ENCODE measurements at regions not wholly inside any gene's neighbourhood (a gene's known extent, or its start where the extent isn't known, plus 50 kb on each side); places are given as distances from the start of the nearest gene placed in this dataset.

- no peak for DNase-seq (ENCODE audit: low read depth, low spot score)
These were observed 238.5 kb downstream of the TBX18 start for GRCh38 chr6:84525907-84526306.

- DNase-seq (ENCODE audit: low read depth, low spot score), result no peak
These were observed 239.8 kb downstream of the TBX18 start for GRCh38 chr6:84524636-84525035.

- no peak for DNase-seq (ENCODE audit: low read depth, low spot score)
These were observed 242.3 kb downstream of the TBX18 start for GRCh38 chr6:84522135-84522549.

GRCh38 chr6:84521511-84521910, 242.9 kb downstream of the TBX18 start:
- no peak for DNase-seq (ENCODE audit: low read depth, low spot score)

GRCh38 chr6:84517741-84518530, 246.5 kb downstream of the TBX18 start:
- no peak for DNase-seq (ENCODE audit: low read depth, low spot score)

DNA sequence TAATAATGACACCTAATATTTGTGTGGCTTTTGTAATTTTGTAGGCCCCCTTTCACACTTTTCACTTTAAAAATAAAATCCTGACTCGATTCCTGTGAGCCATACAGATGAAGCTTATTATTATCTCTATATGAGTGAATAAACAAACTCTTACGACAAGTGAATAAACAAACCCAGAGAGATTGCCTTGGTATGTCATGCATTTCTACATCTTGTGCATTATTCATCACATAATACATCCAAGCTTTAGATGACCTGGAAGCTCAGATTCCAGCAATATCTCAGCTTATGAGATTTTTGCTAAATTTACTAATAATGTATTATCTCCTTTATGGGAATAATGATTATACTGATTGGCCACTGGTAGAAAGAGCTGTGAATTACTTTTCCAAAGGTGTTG, 248.2 kb downstream of the TBX18 start:
- no peak for DNase-seq (ENCODE audit: low read depth, low spot score)

DNA sequence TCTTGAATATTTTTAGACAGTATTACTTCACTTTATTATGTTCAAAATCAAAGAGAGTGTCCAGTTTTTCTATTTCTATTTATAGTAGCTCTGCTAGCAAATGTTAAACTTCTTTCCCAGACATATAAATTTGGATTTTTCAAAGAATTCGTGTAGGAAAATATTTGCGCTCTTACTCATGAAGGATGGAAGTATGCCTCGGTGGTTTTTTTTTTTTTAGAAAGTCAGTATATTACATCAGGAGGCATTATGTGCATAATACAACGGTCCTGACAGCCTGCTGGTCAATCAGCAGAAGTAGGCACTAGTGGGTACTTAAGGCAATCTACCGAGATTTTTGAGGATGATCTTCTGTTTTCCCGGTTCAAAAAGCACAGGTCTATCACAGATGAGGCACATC, 249.3 kb downstream of the TBX18 start:
- no peak for DNase-seq (ENCODE audit: low read depth, low spot score)

GRCh38 chr6:84514089-84514971, 250.1 kb downstream of the TBX18 start:
- DNase-seq (ENCODE audit: low read depth, low spot score), result no peak

GRCh38 chr6:84512391-84512790, 252.0 kb downstream of the TBX18 start:
- DNase-seq (ENCODE audit: low read depth, low spot score), result no peak

DNA sequence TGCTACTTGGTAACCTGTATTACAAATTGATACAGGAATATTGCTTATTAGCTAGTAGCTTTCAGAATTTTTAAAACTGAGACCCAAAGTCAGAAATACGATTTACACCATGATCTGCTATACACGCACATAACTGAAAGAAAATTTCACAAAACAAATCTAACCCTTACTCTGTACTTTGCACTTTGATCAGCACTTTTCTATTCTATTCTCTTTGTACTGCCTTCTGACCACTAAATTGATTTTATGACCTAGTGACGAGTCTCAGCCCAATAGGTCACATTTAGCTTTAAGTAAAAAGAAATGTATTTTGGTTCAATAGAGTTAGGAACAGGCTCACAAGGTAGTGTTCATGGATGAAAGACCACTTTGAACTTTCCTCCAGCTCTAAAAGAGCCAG, 252.5 kb downstream of the TBX18 start:
- no peak for DNase-seq (ENCODE audit: low read depth, low spot score)

DNA sequence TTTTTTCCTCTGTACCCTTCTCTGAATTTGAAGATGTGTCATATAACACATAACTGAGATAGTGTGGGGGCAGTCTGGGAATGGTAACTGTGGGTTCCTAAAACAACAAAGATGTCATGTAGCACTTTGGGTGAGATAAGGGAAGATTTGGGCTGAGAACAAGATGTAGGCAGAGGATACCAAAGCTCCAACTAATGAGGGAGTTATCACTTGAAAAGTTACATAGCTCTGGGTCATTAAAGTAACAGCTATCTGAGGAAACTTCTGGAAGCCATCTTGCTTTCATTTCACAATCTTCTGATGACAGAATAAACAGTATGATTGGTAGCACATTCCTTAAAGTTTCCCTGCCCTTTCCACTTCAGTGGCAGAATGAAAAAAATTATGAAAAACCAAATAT, 255.4 kb downstream of the TBX18 start:
- DNase-seq (ENCODE audit: low read depth, low spot score), result no peak

GRCh38 chr6:84508334-84508733, 256.1 kb downstream of the TBX18 start:
- DNase-seq (ENCODE audit: low read depth, low spot score), result no peak

- no peak for DNase-seq (ENCODE audit: low read depth, low spot score)
These were observed 260.4 kb downstream of the TBX18 start for GRCh38 chr6:84504025-84504424.

DNA sequence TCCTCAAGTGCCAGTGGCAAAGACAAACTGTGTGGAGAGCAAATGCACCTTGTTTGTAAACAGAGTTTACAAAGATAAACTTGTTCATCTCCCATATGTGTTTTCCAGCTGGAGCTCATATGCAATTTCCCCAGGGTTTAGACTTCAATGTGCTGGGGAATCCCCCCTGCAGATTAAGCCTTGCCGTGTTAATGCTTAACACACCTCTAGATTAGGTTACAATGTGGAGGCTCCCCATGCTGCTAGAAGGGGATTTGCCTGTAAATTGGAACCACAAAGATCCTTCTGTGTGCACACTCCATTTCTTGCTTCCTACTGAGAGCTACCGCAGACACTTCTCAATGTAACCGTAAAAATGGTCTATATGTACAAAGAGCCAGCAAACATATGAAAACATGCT, 263.1 kb downstream of the TBX18 start:
- no peak for DNase-seq (ENCODE audit: low read depth, low spot score)

DNA sequence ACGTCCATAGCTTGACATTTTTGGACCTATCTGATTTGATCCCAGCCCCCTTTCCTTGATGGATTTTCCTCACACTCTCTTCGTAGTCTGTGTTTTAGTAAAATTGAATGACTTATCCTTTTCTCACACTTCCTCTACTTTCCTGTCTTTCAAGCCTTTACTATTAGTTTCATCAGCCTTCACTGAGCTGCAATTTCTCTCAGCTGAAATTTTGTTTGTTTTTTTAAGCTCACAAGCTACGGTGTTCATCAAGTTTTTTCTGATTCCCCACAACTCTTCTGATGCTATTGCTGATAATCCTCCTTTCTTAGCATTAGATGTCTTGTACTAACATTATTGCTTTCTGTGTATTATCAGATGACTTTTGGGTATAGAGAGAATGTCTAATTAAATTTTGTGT, 263.7 kb downstream of the TBX18 start:
- DNase-seq (ENCODE audit: low read depth, low spot score), result no peak

- no peak for DNase-seq (ENCODE audit: low read depth, low spot score)
These were observed 265.5 kb downstream of the TBX18 start for GRCh38 chr6:84498905-84499304.

DNA sequence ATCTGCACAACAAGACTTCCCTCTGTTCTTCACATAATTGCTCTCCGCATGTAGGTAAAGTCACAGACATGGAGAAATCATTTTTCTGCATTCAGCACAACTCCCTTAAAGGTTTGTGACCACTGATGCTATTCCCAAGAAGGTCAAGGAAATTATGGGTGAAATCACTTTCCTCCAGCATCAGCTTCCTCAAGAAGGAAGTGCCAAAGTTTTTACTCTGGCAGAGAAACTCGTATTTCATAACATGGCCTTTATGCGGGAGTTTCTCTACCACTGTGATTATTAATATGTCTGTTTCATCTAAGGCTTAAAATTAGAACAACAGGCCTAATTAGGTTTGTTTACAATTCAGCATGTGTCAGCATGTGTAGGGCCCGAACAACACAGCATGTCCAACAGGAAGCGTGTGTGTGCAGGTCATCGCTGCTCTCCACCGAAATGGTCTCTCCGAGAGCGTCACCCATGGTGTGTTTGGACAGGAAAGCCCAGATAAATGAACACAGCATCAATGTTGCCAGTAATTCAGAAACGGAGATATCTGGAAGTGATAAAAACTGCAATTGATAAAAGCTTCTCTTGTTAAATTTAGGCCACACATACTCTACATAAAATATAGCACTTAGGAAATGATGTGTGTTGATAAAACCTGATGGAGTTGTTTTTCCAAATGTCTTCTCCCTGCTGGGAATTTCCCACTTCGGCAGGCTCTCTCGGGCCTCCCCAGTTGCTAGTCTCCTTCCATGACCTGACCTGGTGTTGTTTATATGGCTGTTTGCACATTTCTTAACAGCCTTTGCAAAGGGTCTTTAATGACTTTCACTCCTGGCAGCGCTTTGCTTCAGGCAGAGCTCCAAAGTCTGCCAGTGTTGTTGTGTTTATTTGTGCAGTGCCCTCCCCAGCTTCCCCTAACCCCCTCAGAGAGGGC, 265.1 kb upstream of the CEP162 start:
- DNase-seq (ENCODE audit: low read depth, low spot score), result no peak

GRCh38 chr6:84489598-84489997, 262.2 kb upstream of the CEP162 start:
- DNase-seq (ENCODE audit: low read depth, low spot score), result no peak

DNA sequence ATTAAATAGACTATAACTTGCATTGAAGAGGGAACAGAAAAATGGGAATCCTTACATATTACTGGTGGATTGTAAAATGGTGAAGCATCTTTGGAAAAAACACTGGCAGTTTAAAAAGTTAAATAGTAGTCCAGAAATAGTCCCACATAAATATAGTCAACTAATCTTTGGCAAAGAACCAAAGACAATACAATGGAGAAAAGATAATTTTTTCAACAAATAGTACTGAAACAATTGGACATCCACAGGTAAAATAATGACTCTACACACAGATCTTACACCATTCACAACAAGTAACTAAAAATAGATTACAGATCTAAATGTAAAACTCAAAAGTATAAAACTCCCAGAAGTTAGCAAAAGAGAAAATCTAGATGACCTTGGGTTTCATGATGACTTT, 259.1 kb upstream of the CEP162 start:
- no peak for DNase-seq (ENCODE audit: low read depth, low spot score)

GRCh38 chr6:84469144-84469543, 241.7 kb upstream of the CEP162 start:
- no peak for DNase-seq (ENCODE audit: low read depth, low spot score)

DNA sequence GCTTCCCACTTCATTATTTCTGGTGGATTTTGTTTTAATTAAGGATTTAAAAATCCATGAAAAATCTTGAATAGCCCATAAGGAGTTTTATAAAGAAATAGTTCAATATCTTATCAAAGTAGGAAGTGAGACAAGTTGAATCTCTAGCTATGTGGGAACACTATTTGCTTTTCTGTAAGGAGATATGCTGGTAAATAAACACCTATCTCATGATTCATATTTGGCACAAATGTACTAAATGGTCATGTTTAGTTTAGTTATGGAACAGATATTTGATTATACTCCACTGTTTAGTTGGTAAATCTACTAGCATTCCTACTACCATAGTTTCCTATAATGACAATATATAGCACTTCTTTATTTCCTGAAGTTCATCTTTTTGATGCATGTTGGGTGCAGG, 239.9 kb upstream of the CEP162 start:
- no peak for DNase-seq (ENCODE audit: low read depth, low spot score)

GRCh38 chr6:84466511-84466910, 239.1 kb upstream of the CEP162 start:
- no peak for DNase-seq (ENCODE audit: low read depth, low spot score)
